Skeletal muscle tissue (tissue), 3 donors: ENCODE measurements at regions not wholly inside any gene's neighbourhood (a gene's known extent, or its start where the extent isn't known, plus 50 kb on each side); places are given as distances from the start of the nearest gene placed in this dataset.

ENCODE experiments used
- H3K27ac ChIP-seq: one replicate; pipeline ENCODE4 v1.7.0; 2013; ENCODE audit warnings: mild to moderate bottlenecking, low read depth, low read length, inconsistent platforms
- H3K27me3 ChIP-seq, 3 donors: one replicate each; pipeline ENCODE4 v1.7.0; 2013; ENCODE audit warnings: low read length in 3 of 3; ENCODE audit not compliant: control insufficient read depth in 3 of 3, insufficient read depth in 3 of 3
- H3K36me3 ChIP-seq, 3 donors: one replicate each; pipeline ENCODE4 v1.7.0; 2013; ENCODE audit warnings: low read length in 3 of 3; ENCODE audit not compliant: control insufficient read depth in 3 of 3, insufficient read depth in 3 of 3
- H3K4me1 ChIP-seq, 3 donors: one replicate each; pipeline ENCODE4 v1.7.0; 2013; ENCODE audit warnings: low read length in 3 of 3, mild to moderate bottlenecking in 3 of 3; ENCODE audit not compliant: control insufficient read depth in 3 of 3, insufficient read depth in 3 of 3
- H3K4me3 ChIP-seq, 3 donors: one replicate each; pipeline ENCODE4 v1.7.0; 2013; ENCODE audit warnings: low read length in 3 of 3
- H3K9ac ChIP-seq, 3 donors: one replicate each; pipeline ENCODE4 v1.7.0; 2013; ENCODE audit warnings: low read length in 3 of 3, mild to moderate bottlenecking in 3 of 3, moderate library complexity in 2 of 3, low read depth in 1 of 3
- H3K9me3 ChIP-seq, 3 donors: one replicate each; pipeline ENCODE4 v1.7.0; 2013; ENCODE audit warnings: low read length in 3 of 3; ENCODE audit not compliant: control insufficient read depth in 3 of 3
- donor health status: Osteomylitis.

DNA sequence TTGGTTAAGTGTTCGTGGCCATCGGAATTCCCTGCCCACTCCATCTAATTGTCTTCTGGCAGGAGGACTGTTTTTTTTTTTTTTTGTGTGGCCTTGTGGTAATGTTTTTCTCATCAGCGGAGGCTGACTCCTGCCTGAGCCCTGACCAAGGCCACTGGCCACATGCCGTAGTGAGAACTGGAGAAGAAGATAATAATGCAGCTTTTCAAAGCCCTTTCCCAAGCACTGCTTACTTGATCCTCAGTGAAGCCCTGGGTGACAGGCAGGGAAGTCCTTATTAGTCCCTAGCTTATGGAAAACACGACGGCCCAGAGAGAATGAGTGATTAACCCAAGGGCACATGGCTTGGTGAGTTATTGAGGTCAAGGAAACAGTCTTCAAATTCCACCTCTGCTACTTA is 71.2 kb downstream of the ADM start:
- Histone ChIP-seq H3K36me3 (no peaks in the 10 kb centered on the region), H3K27ac (peak overlapping the region; percentile 34), H3K4me3 (no peak overlapping the region), H3K27me3 (no peaks in the 10 kb centered on the region), H3K9ac (no peak overlapping the region), H3K9me3 (no peaks in the 10 kb centered on the region), H3K4me1 (peaks cover 28 to 49% (median 41%) of the 10 kb centered on the region in 3 donors)

DNA sequence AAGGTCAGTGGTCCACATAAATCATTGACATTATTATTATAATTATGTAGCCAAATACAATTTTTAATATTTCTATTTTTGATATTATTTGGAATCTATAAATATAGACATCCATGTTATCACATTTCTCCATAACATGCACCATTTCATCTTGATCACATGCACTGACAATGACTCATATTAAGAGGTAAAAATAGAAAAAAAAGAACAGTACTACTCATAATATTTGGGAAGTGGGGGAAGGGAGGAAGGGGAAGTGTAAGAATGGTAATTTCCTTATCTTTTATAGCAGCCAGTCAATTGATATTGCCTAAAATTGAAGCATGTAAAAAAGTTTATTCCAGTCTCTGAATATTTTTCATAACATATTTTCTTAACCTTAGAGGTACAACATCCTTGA is 72.3 kb downstream of the ADM start:
- no peak overlapping the region for H3K9ac ChIP-seq
- no peaks in the 10 kb centered on the region for H3K9me3 ChIP-seq
- peaks cover 28 to 49% (median 41%) of the 10 kb centered on the region in 3 donors for H3K4me1 ChIP-seq
- no peak overlapping the region for H3K4me3 ChIP-seq
- H3K27ac ChIP-seq: no peak overlapping the region
- no peaks in the 10 kb centered on the region for H3K36me3 ChIP-seq
- no peaks in the 10 kb centered on the region for H3K27me3 ChIP-seq

DNA sequence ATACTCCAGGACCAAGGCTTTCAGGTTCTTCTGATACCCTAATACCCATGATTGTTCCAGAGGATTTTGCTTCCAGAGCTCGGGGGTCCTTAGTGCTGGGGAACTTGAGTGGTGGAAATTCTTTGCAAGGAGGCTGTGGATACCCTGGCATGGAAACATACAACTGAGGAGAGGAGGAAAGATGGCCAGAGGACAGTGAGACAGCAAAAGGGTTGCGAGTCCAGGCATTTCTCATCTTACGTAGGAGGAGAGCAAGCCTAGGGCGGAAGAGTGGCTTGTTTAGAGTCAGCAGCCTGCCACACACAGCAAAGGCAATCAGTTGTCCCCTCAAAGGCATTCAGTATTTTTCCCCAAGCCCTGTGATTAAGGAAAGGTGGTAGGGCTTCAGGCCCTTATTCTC is 73.5 kb downstream of the ADM start:
- no peak overlapping the region for H3K4me3 ChIP-seq
- H3K9me3 ChIP-seq: no peaks in the 10 kb centered on the region
- H3K4me1 ChIP-seq: peaks cover 28 to 47% (median 37%) of the 10 kb centered on the region in 3 donors
- no peaks in the 10 kb centered on the region for H3K36me3 ChIP-seq
- no peak overlapping the region for H3K27ac ChIP-seq
- H3K27me3 ChIP-seq: no peaks in the 10 kb centered on the region
- no peak overlapping the region for H3K9ac ChIP-seq

DNA sequence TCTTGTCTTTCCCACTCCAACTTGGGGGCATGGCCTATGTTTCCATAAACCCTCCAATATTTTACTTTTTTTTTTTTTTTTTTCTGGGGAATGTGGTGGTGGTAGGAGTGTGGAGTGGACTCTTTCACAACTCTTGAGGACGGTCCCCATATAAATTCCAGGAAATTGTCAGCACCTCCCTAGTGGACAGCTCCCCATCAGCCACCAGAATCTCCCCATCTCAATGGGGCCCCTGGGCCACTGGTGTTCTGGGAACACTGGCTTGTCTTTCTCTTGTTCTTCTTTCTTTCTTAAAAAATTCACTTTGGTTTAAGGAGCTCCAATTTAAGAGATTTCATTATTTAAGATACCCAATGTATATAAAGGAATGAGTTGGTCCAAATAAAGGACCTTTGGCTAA is 74.1 kb downstream of the ADM start:
- Histone ChIP-seq H3K4me3 (no peak overlapping the region), H3K36me3 (no peaks in the 10 kb centered on the region), H3K4me1 (peaks cover 25 to 42% (median 33%) of the 10 kb centered on the region in 3 donors), H3K27me3 (no peaks in the 10 kb centered on the region), H3K9me3 (no peaks in the 10 kb centered on the region), H3K9ac (no peak overlapping the region), H3K27ac (peak overlapping the region; percentile 19)

DNA sequence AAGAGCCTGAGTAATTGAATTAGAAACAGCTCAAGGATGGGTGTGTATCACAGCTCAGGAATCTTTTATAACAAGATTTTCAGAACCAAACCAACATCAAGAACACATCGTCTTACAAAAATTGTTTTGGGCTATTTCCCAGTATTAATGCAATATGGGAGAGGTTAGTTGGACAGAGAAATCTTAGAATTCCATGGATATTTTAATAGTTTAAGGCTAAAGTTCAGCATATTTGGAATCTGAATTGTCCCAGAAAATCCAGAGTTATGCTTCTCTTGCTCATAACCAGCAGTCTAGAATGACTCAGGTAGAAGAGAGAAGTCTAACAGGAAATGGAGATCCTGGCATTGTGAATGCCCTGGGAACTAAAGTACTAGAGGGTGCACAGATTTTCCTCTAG is 74.6 kb downstream of the ADM start:
- H3K27me3 ChIP-seq: no peaks in the 10 kb centered on the region
- no peaks in the 10 kb centered on the region for H3K36me3 ChIP-seq
- H3K9me3 ChIP-seq: no peaks in the 10 kb centered on the region
- H3K27ac ChIP-seq: peak overlapping the region; percentile 41
- peaks cover 21 to 38% (median 29%) of the 10 kb centered on the region in 3 donors for H3K4me1 ChIP-seq
- H3K4me3 ChIP-seq: no peak overlapping the region
- H3K9ac ChIP-seq: no peak overlapping the region

DNA sequence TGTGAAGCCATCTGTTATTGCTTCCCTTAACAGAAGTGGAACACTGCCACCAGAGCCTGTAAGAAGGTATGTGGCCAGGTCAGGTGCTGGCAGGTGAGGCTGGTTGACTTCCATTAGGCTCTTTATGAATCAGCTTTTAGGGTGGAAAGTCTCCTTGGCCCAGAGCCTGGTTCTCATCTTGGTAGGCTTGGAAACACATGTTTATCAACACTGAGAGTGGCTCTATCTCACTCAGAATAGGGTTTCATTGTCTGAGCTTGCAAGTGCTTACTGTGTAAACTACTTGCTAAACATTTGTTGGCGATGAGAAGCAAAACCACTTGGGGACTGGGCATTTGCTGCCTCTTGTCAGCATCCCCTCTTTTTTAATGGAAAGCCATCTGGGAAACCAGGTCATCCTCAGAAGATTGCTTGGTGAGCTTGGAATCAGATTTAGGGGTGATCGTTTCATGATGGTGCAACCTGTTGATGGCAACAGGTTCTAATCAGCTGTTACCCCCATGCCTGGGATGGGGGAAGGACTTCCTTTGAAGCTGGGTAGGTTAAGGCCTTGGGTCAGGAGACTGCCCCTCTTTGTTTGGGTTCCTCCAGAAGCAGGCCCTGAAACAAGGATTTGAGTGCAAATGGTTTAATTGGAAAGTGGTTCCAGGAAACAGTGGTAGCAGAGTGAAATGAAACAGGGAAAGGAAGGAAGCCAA is 75.0 kb upstream of the AMPD3 start:
- Histone ChIP-seq H3K27ac (peak overlapping the region; percentile 41), H3K36me3 (no peaks in the 10 kb centered on the region), H3K4me3 (no peak overlapping the region), H3K4me1 (peaks cover 15 to 32% (median 23%) of the 10 kb centered on the region in 3 donors), H3K9me3 (no peaks in the 10 kb centered on the region), H3K9ac (no peak overlapping the region), H3K27me3 (no peaks in the 10 kb centered on the region)

DNA sequence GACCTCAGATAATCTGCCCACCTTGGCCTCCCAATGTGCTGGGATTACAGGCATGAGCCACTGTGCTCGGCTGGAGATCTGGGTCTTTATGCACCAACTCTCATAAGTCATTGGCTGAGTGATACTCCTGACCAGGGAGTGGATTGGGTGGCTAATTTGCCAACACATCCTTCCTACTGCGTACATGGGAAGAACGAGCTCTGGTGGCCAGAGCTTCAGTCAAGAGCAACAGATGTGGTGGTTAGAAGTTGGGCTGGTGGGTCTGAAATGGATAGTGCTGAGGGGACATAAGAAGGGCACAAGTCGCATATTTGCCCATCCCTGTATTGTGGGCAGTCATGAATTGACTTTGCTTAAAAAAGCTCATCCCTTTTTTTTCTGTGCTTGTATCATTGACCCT is 74.1 kb upstream of the AMPD3 start:
- no peaks in the 10 kb centered on the region for H3K36me3 ChIP-seq
- no peak overlapping the region for H3K27ac ChIP-seq
- H3K9me3 ChIP-seq: no peaks in the 10 kb centered on the region
- no peak overlapping the region for H3K9ac ChIP-seq
- H3K4me1 ChIP-seq: peaks cover 12 to 28% (median 20%) of the 10 kb centered on the region in 3 donors
- no peak overlapping the region for H3K4me3 ChIP-seq
- no peaks in the 10 kb centered on the region for H3K27me3 ChIP-seq

DNA sequence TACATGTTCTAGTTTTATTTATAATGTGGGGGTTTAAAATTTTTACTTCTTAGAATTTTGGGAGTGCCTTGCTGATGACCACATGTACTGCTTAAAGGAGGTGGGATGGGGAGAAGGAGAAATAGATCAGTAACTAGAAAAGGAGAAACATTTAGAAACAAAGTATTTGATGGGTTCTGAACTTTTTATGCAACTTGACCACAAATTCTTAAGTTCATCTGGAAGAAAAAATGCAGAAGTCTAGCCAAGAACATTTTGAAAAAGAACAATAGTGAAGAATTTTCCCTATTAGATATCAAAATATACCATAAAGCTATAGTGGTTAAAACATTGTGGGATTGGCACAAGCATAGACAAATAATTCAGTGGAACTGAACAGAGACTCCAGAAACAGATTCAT is 73.3 kb upstream of the AMPD3 start:
- H3K4me1 ChIP-seq: peaks cover 10 to 23% (median 16%) of the 10 kb centered on the region in 3 donors
- H3K36me3 ChIP-seq: no peaks in the 10 kb centered on the region
- H3K9ac ChIP-seq: no peak overlapping the region
- no peak overlapping the region for H3K27ac ChIP-seq
- no peaks in the 10 kb centered on the region for H3K9me3 ChIP-seq
- no peaks in the 10 kb centered on the region for H3K27me3 ChIP-seq
- no peak overlapping the region for H3K4me3 ChIP-seq

DNA sequence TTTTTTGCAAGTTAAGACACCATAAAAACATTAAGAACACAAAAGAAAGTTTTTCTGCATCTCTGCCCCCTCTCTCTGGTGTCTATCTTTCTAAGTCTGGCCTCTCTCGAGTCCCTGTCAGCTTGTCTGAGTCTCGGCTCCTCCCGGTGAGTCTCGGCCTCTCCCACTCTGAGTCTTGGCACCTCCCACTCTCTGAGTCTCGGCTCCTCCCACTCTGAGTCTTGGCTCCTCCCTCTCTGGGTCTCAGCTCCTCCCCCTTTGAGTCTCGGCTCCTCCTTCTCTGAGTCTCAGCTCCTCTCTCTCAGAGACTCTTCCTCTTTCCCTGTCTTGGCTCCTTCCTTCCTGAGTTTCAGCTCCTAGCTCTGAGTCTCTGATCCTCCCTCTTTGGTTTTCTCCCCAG is 72.5 kb upstream of the AMPD3 start:
- Histone ChIP-seq H3K27me3 (no peaks in the 10 kb centered on the region), H3K9ac (no peak overlapping the region), H3K9me3 (no peaks in the 10 kb centered on the region), H3K4me1 (peaks cover 11 to 24% (median 17%) of the 10 kb centered on the region in 3 donors), H3K27ac (no peak overlapping the region), H3K36me3 (no peaks in the 10 kb centered on the region), H3K4me3 (no peak overlapping the region)

DNA sequence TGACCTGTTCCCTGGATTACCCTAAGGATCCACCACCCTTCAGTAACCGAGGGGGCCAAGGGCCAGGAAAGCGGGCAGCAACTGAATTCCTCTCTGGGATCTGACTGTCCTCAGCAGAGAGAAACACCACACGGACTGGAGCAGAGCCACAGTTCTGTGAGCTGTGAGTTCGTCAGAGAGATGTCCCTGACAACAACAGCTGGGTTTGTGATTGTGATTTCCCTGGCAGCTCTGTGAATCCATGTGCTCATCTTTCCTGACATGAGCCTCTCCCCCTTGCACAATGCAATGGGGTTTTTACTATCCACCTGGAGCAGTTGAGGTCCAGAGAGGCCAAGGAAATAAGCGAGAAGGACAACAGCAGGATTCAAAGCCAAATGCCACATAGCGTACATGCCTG is 69.4 kb upstream of the AMPD3 start:
- peak overlapping the region; percentile 39 for H3K27ac ChIP-seq
- no peaks in the 10 kb centered on the region for H3K36me3 ChIP-seq
- peaks cover 14 to 24% (median 23%) of the 10 kb centered on the region in 3 donors for H3K4me1 ChIP-seq
- H3K9ac ChIP-seq: peak overlapping the region in 1 of 3 donors; percentile 27
- no peaks in the 10 kb centered on the region for H3K9me3 ChIP-seq
- no peaks in the 10 kb centered on the region for H3K27me3 ChIP-seq
- H3K4me3 ChIP-seq: no peak overlapping the region
